ENCODE measurements at regions not wholly inside any gene's neighbourhood (a gene's known extent, or its start where the extent isn't known, plus 50 kb on each side); places are given as distances from the start of the nearest gene placed in this dataset.

DNA sequence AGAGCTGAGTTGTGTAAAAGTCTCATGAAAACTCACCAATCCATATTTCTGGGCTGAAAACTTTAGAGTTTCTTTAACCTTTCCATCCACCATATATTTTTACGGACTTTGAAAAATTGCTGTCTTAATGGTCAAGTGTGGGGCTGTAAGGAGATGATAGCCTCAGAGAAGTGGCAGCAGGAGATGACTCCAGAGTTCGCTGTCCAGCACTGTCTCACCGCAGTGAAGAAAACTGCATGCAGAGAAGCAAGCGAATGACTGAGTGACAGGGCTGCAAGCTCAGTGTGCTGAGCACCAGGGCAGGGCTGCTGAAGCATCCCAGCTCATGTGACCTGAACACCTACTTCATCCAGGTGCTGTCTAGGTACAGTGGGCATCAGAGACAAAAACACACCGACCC is 564.5 kb downstream of the ACTR3B start:
- Histone ChIP-seq H3K36me3 (no peaks in the 10 kb centered on the region), H3K27ac (no peak overlapping the region), H3K4me3 (no peak overlapping the region), H3K27me3 (no peaks in the 10 kb centered on the region), H3K4me1 (no peaks in the 10 kb centered on the region), H3K9me3 (peaks cover 0 to 16% (median 5%) of the 10 kb centered on the region in 4 donors)
- DNase-seq = no peak
- intact Hi-C loops (cut with DNase I; ENCODE audit: low total_unique reads) = no loop called here
- no peak for TF ChIP-seq EP300 (IDR thresholded peaks at IDR 0.05)
- no peak for TF ChIP-seq POLR2A (IDR thresholded peaks at IDR 0.05)
- TF ChIP-seq CTCF (IDR thresholded peaks at IDR 0.05) = no peak
- TF ChIP-seq POLR2AphosphoS5 (IDR thresholded peaks at IDR 0.05) = no peak
- WGBS, 5 donors = 74 to 90% (median 81%) methylated on average over 5 of the region's 5 CpGs

DNA sequence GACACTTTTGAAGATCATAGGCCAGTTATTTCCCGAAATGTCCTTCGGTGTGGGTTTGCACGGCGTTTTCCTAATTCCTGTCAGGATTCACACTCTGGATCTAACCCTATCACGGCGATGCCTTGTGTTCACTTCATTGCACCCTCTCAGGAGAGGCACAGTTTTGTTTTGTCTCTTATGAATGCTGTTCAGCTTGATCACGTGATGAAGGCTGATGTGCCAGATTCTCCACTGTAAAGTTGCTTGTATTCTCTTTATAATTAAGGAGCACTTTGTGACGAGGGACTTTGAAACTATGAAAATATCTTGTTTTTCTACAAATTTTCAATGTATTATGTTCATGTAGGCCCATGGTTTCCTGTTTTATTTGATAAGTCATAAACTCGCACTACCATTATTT is 568.1 kb downstream of the ACTR3B start:
- Histone ChIP-seq H3K4me3 (no peak overlapping the region), H3K36me3 (no peaks in the 10 kb centered on the region), H3K9me3 (peaks cover 0 to 25% (median 9%) of the 10 kb centered on the region in 4 donors), H3K27me3 (no peaks in the 10 kb centered on the region), H3K4me1 (no peaks in the 10 kb centered on the region), H3K27ac (no peak overlapping the region)
- TF ChIP-seq EP300 (IDR thresholded peaks at IDR 0.05) (no peak), CTCF (IDR thresholded peaks at IDR 0.05) (no peak)
- no peak for DNase-seq
- intact Hi-C loops (cut with DNase I; ENCODE audit: low total_unique reads) = no loop called here
- WGBS, 5 donors = 87 to 92% (median 90%) methylated on average over 9 of the region's 9 CpGs

DNA sequence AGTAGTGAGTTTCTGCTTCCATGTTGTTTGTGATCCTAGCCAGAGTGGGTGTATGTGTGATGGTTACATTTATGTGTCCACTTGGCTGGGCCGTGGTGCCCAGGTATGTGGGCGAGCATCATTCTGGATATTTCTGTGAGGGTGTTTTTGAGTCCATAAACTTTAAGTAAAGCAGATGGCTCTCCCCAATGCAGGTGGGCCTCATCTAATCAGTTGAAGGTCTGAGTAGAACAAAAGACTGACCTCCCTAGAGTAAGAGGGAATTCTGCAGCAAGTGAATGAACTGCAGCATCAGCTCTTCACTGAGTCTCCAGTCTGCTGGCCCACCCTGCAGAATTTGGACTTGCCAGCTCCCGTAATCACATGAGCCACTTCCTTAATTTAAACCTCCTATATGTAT is 571.9 kb downstream of the ACTR3B start:
- no peaks in the 10 kb centered on the region for H3K36me3 ChIP-seq
- no peak for DNase-seq
- H3K4me3 ChIP-seq = no peak overlapping the region
- 67 to 88% (median 80%) methylated on average over 3 of the region's 3 CpGs for WGBS, 5 donors
- no peaks in the 10 kb centered on the region for H3K27me3 ChIP-seq
- no peak for TF ChIP-seq CTCF (IDR thresholded peaks at IDR 0.05)
- TF ChIP-seq POLR2A (IDR thresholded peaks at IDR 0.05) = no peak
- no peak for TF ChIP-seq EP300 (IDR thresholded peaks at IDR 0.05)
- TF ChIP-seq POLR2AphosphoS5 (IDR thresholded peaks at IDR 0.05) = no peak
- H3K4me1 ChIP-seq = no peaks in the 10 kb centered on the region
- H3K27ac ChIP-seq = no peak overlapping the region
- intact Hi-C loops (cut with DNase I; ENCODE audit: low total_unique reads) = no loop called here
- H3K9me3 ChIP-seq = peaks cover 0 to 30% (median 9%) of the 10 kb centered on the region in 4 donors

- Histone ChIP-seq H3K36me3 (no peaks in the 10 kb centered on the region), H3K27ac (no peak overlapping the region), H3K4me3 (no peak overlapping the region), H3K4me1 (peaks cover 0 to 2% (median 0%) of the 10 kb centered on the region in 4 donors), H3K27me3 (no peaks in the 10 kb centered on the region), H3K9me3 (peaks cover 0 to 5% (median 0%) of the 10 kb centered on the region in 4 donors)
- WGBS, 5 donors = 78 to 86% (median 84%) methylated on average over 5 of the region's 5 CpGs
- no peak for DNase-seq
- intact Hi-C loops (cut with DNase I; ENCODE audit: low total_unique reads) = no loop called here
- no peak for TF ChIP-seq POLR2AphosphoS5 (IDR thresholded peaks at IDR 0.05)
- TF ChIP-seq POLR2A (IDR thresholded peaks at IDR 0.05) = no peak
- no peak for TF ChIP-seq EP300 (IDR thresholded peaks at IDR 0.05)
- TF ChIP-seq CTCF (IDR thresholded peaks at IDR 0.05) = no peak
Observed at GRCh38 chr7:153354071-153354470, 594.5 kb downstream of the ACTR3B start.
